IPS-15b (cell line): ENCODE measurements at regions not wholly inside any gene's neighbourhood (a gene's known extent, or its start where the extent isn't known, plus 50 kb on each side); places are given as distances from the start of the nearest gene placed in this dataset.
"Not testable (repeated sequence)": the region's sequence is repeated elsewhere in the genome, so short reads cannot be mapped to it uniquely, and the experiment has no call there.

ENCODE experiments used
- H3K27me3 ChIP-seq: one replicate; pipeline ENCODE4 v1.6.1; 2013; ENCODE audit warnings: low read length; ENCODE audit not compliant: control insufficient read depth, insufficient read depth
- H3K36me3 ChIP-seq: one replicate; pipeline ENCODE4 v1.6.1; 2013; ENCODE audit warnings: low read length; ENCODE audit not compliant: control insufficient read depth, insufficient read depth
- H3K4me1 ChIP-seq: one replicate; pipeline ENCODE4 v1.6.1; 2013; ENCODE audit warnings: mild to moderate bottlenecking, low read length; ENCODE audit not compliant: control insufficient read depth, insufficient read depth
- H3K4me3 ChIP-seq: one replicate; pipeline ENCODE4 v1.5.1; 2013; ENCODE audit warnings: low read depth, low read length
- H3K9ac ChIP-seq: one replicate; pipeline ENCODE4 v1.6.1; 2013; ENCODE audit warnings: low read depth, mild to moderate bottlenecking, low read length
- H3K9me3 ChIP-seq: one replicate; pipeline ENCODE4 v1.6.1; 2013; ENCODE audit warnings: mild to moderate bottlenecking, low read length; ENCODE audit not compliant: control insufficient read depth, insufficient read depth

- no peak overlapping the region for H3K9ac ChIP-seq
- no peaks in the 10 kb centered on the region for H3K27me3 ChIP-seq
- H3K4me1 ChIP-seq: no peaks in the 10 kb centered on the region
Measured at GRCh38 chr5:2373631-2374030, 377.8 kb downstream of the IRX2 start.

GRCh38 chr5:2371419-2371710, 380.1 kb downstream of the IRX2 start:
- no peaks in the 10 kb centered on the region for H3K9me3 ChIP-seq
- no peaks in the 10 kb centered on the region for H3K4me1 ChIP-seq
- H3K9ac ChIP-seq: no peak overlapping the region

More at GRCh38 chr5:2373631-2374030, 377.8 kb downstream of the IRX2 start:
- H3K36me3 ChIP-seq: no peaks in the 10 kb centered on the region
- no peak overlapping the region for H3K4me3 ChIP-seq
- H3K9me3 ChIP-seq: no peaks in the 10 kb centered on the region

DNA sequence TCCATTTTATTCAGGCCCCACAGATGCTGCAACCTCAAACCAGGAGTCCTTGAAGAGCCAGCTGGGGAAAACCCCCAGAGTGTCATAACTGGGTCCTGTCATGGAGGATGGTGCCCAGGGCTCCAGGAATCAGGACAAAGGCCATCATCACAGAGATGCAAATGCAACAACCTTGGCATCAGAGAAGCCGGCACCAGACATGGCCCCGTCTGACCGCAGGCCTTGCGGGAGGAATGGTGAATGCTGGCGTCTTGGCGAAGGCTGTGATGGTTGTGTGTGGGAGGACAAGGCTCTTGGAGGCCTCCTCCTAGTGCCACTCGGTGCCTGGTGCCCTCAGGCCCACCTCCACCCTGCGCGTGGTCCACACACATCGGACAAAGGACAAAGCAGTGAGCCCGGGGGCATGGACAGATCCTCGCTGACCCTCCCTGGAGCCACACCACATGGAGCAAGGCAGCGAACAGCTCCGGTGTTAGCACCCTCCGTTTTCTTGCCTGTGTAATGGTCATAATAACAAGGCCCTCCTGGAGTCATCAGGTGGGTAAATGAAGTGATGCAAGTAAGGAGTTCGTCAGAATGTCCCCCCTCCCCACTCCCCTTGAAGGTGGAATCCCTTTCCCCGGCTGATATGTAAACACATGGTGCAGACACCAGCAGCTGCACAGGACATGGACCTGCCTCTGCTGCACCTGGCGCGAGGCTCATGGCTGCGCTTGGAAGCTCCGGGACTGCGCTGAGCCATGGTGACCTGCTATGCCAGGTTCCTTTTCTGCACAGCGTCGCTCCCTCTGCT, 380.7 kb downstream of the IRX2 start:
- no peak overlapping the region for H3K4me3 ChIP-seq
- H3K4me1 ChIP-seq: no peaks in the 10 kb centered on the region
- H3K27me3 ChIP-seq: no peaks in the 10 kb centered on the region
- H3K9ac ChIP-seq: no peak overlapping the region
- no peaks in the 10 kb centered on the region for H3K9me3 ChIP-seq
- no peaks in the 10 kb centered on the region for H3K36me3 ChIP-seq

More at GRCh38 chr5:2371419-2371710, 380.1 kb downstream of the IRX2 start:
- no peak overlapping the region for H3K4me3 ChIP-seq
- no peaks in the 10 kb centered on the region for H3K36me3 ChIP-seq
- H3K27me3 ChIP-seq: no peaks in the 10 kb centered on the region

- Histone ChIP-seq H3K36me3 (no peaks in the 10 kb centered on the region), H3K27me3 (no peaks in the 10 kb centered on the region), H3K9me3 (no peaks in the 10 kb centered on the region), H3K9ac (no peak overlapping the region), H3K4me1 (no peaks in the 10 kb centered on the region), H3K4me3 (no peak overlapping the region)
Measured at GRCh38 chr5:2369178-2369577, 382.3 kb downstream of the IRX2 start.

GRCh38 chr5:2366816-2367215, 384.7 kb downstream of the IRX2 start:
- H3K9me3 ChIP-seq: no peaks in the 10 kb centered on the region
- H3K4me3 ChIP-seq: no peak overlapping the region
- no peaks in the 10 kb centered on the region for H3K27me3 ChIP-seq
- H3K9ac ChIP-seq: no peak overlapping the region
- no peaks in the 10 kb centered on the region for H3K36me3 ChIP-seq
- H3K4me1 ChIP-seq: no peaks in the 10 kb centered on the region

DNA sequence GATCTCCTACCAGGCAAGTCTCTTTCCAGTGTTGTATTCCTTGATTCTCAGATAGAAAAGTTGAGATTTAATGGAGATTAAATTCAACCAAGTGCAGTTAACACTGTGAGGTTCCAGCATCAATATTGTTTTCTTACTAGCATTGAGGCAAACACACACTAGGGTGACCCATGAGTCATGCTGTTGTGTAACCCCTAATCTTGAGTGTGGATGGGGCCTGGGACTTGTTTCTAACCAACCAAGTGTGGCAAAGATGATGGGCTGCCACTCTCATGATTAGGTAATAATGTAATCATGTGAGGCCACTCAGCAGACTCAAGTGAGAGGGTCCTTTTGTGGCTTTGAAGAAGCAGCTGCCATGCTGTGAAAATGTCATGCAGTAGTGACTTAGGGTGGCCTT, 394.2 kb downstream of the IRX2 start:
- Histone ChIP-seq H3K4me1 (no peaks in the 10 kb centered on the region), H3K27me3 (no peaks in the 10 kb centered on the region), H3K4me3 (no peak overlapping the region), H3K36me3 (no peaks in the 10 kb centered on the region), H3K9me3 (no peaks in the 10 kb centered on the region), H3K9ac (no peak overlapping the region)

DNA sequence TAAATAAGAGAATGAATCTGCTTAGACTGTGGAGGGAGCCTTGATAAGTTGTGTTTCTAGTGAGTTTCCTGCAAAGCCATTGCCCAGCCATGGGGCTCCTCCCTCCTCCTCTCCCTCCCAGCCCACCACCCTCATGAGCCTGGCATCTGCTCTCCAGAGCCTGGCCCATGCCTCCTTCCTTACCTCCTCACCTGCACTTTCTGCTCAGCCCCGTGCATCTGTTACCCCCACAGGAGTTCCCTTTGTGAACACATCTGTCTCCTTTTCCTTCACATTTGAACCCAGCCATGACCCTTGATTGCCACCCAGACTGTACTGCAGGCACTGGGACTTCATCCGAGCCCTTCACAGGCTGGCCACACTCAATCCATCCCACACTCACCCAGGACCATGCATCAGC, 395.6 kb downstream of the IRX2 start:
- Histone ChIP-seq H3K36me3 (no peaks in the 10 kb centered on the region), H3K9ac (no peak overlapping the region), H3K4me1 (no peaks in the 10 kb centered on the region), H3K4me3 (no peak overlapping the region), H3K9me3 (no peaks in the 10 kb centered on the region), H3K27me3 (no peaks in the 10 kb centered on the region)

DNA sequence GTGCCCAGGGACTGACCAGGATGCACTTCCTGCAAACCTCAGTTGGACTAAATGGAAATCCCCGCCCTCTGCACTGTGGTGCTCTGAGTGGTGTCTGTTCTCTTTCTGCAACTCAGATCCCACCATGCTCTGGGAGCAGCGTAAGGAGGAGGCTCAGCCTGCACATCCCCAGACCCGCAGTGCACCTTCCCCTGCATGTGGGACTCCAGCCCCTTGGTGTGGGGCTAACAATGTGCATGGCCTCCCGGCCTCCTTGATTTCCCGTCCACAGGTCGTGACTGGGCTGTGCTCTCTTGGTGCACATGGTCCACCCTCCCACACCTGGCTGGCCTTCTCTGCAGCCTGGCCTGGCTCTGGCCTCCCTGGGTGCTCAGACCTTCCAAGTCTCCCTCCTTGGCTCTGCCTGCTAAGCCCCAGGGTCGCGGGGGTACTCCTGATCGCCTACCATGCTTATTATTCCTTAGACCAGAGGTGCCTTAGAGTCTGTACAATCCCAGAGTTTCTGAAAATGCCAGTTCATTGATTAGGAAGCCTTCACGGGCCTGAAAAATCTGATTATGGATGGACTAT, 397.5 kb downstream of the IRX2 start:
- no peaks in the 10 kb centered on the region for H3K4me1 ChIP-seq
- no peaks in the 10 kb centered on the region for H3K9me3 ChIP-seq
- no peaks in the 10 kb centered on the region for H3K27me3 ChIP-seq
- H3K9ac ChIP-seq: no peak overlapping the region
- no peak overlapping the region for H3K4me3 ChIP-seq
- H3K36me3 ChIP-seq: no peaks in the 10 kb centered on the region

GRCh38 chr5:2353211-2353610, 398.3 kb downstream of the IRX2 start:
- Histone ChIP-seq H3K4me1 (no peaks in the 10 kb centered on the region), H3K27me3 (no peaks in the 10 kb centered on the region), H3K36me3 (no peaks in the 10 kb centered on the region), H3K9me3 (no peaks in the 10 kb centered on the region), H3K4me3 (no peak overlapping the region), H3K9ac (no peak overlapping the region)

DNA sequence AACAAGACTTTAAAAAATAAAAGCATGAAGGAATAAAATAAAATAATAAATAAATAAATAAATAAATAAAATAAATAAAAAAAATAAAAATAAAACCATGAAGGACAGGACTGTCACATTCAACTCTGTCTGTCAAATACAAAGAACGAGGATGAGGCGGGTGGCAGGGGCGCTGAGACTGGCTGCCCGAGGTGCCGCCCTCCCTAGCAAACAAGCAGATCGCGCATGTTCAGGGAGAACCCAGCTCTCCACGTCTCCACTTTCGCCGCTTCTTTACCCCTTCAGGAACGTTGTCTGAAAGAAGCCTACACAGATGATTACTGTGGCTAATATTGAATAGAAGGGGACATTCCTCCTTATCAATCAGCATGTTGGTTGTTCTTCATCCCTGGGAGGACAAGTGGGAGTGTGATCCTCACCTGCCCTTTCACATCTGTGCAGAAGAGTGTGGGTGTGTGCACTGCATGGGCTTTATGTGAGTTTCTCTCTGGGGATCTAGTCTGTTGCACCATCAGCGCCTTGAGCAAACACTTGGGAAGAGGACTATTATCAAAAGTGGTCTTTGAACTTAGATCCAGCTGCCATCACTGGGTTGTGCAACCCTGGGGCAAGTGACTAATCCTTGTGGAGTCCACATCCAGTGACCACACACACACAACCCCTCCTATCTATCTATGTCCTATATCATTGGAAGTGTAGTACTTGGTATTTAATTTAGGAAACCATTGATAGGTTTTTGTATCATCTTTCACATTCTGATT, 399.2 kb downstream of the IRX2 start:
- no peaks in the 10 kb centered on the region for H3K27me3 ChIP-seq
- H3K4me3 ChIP-seq: no peak overlapping the region
- H3K9me3 ChIP-seq: no peaks in the 10 kb centered on the region

DNA sequence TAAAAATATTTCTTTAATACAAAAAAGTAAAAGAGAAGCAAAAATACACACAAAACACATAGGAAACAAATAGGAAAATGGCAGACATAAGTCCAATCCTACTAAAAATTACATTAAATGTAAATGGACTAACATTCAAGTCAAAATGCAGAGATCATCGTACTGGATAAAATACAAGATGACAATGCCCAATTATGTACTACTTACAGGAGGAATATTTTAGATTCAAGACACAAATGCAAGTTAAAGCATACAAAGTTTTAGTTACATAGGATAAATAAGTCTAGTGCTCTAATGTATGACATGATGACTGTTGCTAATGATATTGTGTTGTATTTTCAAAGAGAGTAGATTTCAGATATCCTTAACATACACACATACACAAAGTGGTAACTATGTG, 401.7 kb downstream of the IRX2 start:
- H3K9me3 ChIP-seq, H3K27me3 ChIP-seq, H3K9ac ChIP-seq, H3K4me1 ChIP-seq, H3K4me3 ChIP-seq, H3K36me3 ChIP-seq: not testable (repeated sequence)

More for the DNA sequence above, 399.2 kb downstream of the IRX2 start:
- H3K4me1 ChIP-seq: no peaks in the 10 kb centered on the region
- H3K36me3 ChIP-seq: no peaks in the 10 kb centered on the region
- no peak overlapping the region for H3K9ac ChIP-seq

DNA sequence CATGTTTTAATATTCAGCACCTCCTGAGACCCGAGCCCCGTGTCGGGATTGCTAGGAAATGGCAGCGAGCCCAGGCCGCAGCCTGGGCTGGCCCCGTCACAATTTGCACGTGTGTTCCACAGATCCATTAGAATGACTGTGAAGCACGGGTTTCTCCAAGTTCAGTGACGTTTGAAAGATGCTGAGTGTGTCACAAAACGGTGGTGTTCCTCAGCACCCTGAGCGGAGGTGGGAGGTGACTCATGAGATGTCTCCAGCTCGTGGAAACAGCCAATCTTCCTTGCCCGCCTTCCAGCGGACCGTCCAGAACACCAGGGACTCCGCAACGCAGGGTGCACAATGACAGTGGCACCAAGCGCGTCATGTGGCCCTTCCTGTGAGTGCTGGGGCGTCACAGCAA, 412.8 kb downstream of the IRX2 start:
- no peaks in the 10 kb centered on the region for H3K9me3 ChIP-seq
- H3K4me1 ChIP-seq: no peaks in the 10 kb centered on the region
- H3K27me3 ChIP-seq: no peaks in the 10 kb centered on the region
- H3K4me3 ChIP-seq: no peak overlapping the region
- H3K36me3 ChIP-seq: no peaks in the 10 kb centered on the region
- no peak overlapping the region for H3K9ac ChIP-seq
